Ovary (tissue), 7 donors: ENCODE measurements at regions not wholly inside any gene's neighbourhood (a gene's known extent, or its start where the extent isn't known, plus 50 kb on each side); places are given as distances from the start of the nearest gene placed in this dataset.

ENCODE experiments used
- DNase-seq, 5 donors: peaks; one replicate each; pipeline ENCODE4 v3.0.0-alpha.2; 2019 to 2020
- H3K27ac ChIP-seq, 2 donors: fragments of 200-600 bp; one replicate each; pipeline versions ENCODE4 v1.5.1 to v1.8.0; 2019 to 2022
- H3K27me3 ChIP-seq: fragments of 200-600 bp; one replicate; pipeline ENCODE4 v1.8.0; 2022
- H3K36me3 ChIP-seq: fragments of 200-600 bp; sonication (generic); one replicate; pipeline ENCODE4 v1.5.1; 2019
- H3K4me1 ChIP-seq: one replicate; pipeline ENCODE4 v1.8.1; 2013; ENCODE audit warnings: mild to moderate bottlenecking, moderate library complexity; ENCODE audit not compliant: insufficient read depth
- H3K4me3 ChIP-seq: fragments of 200-600 bp; sonication (generic); one replicate; pipeline ENCODE4 v1.5.1; 2017
- H3K9me3 ChIP-seq, 2 donors: fragments of 200-600 bp in 1 of 2; sonication (generic) in 1 of 2; one replicate each; pipeline versions ENCODE4 v1.5.1 to v1.8.1; 2013 to 2019; ENCODE audit warnings: mild to moderate bottlenecking in 1 of 2, moderate library complexity in 1 of 2
- EP300 ChIP-seq: sonication (generic); formaldehyde crosslinking; IDR thresholded peaks from one replicate; pipeline ENCODE4 v1.6.1; 2017; ENCODE audit warnings: antibody characterized with exemption
- POLR2A ChIP-seq: fragments of 450-650 bp; IDR thresholded peaks from one replicate; pipeline ENCODE4 v1.6.1; 2017; ENCODE audit warnings: antibody characterized with exemption, mild to moderate bottlenecking, moderate library complexity
- WGBS, 3 donors: extraction: QIAGEN DNeasy Blood & Tissue Kit in 1 of 3; methylation state at CpG; one replicate each; pipeline versions ENCODE4 v1.1.5 to v1.1.7; 2013 to 2017; 5-methylcytosine and 5-hydroxymethylcytosine counted together
- intact Hi-C, 4 donors: fragments of 100-400 bp; cut with DNase I; formaldehyde crosslinking; loops; one replicate each; pipeline versions ENCODE4 v1.11.0 to v1.15.1; 2022 to 2023
- TF ChIP-seq, protein P1 (sequence below), 3 donors: fragments of 450-650 bp in 2 of 3; fragments of 200-600 bp in 1 of 3; IDR thresholded peaks; one replicate each; pipeline versions ENCODE4 v1.5.1 to v1.8.0; 2016 to 2022; ENCODE audit warnings: antibody characterized with exemption in 3 of 3, mild to moderate bottlenecking in 1 of 3
- donor health status: DM: no; HTN: no; CAD: no; lungs with moderate emphysema.
- donor health status: DM: no; HTN: no; CAD: no.
- donor health status: Bipolar disorder and iron deficiency.
- donor health status: DM: no; HTN: no; CAD: no.
- donor health status: DM: yes; HTN: yes; CAD: no.

DNA sequence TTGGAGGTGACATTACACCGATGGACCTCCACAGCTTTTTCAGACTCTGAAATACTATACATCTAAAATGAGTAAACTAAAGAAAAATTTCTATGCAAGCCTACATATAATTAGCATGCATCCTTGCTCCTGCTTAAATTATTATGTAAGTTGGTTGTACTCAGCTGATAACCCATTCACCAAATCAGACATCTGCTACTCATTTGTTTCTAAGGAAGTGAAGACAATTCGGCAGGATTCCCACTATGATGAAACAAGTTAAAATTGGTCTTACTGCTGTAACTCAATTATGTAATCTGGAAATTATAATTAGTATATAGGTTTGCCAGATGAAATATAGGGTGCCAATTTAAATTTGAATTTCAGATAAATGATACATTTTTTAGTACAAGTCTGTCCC lies 59.5 kb upstream of the FGF13 start:
- Histone ChIP-seq H3K36me3 (no peaks in the 10 kb centered on the region), H3K27ac (no peak overlapping the region), H3K9me3 (no peaks in the 10 kb centered on the region), H3K4me1 (no peaks in the 10 kb centered on the region), H3K4me3 (no peak overlapping the region), H3K27me3 (no peaks in the 10 kb centered on the region)
- 70 to 79% (median 75%) methylated on average over 2 of the region's 2 CpGs for WGBS, 3 donors
- TF ChIP-seq, protein P1, sequence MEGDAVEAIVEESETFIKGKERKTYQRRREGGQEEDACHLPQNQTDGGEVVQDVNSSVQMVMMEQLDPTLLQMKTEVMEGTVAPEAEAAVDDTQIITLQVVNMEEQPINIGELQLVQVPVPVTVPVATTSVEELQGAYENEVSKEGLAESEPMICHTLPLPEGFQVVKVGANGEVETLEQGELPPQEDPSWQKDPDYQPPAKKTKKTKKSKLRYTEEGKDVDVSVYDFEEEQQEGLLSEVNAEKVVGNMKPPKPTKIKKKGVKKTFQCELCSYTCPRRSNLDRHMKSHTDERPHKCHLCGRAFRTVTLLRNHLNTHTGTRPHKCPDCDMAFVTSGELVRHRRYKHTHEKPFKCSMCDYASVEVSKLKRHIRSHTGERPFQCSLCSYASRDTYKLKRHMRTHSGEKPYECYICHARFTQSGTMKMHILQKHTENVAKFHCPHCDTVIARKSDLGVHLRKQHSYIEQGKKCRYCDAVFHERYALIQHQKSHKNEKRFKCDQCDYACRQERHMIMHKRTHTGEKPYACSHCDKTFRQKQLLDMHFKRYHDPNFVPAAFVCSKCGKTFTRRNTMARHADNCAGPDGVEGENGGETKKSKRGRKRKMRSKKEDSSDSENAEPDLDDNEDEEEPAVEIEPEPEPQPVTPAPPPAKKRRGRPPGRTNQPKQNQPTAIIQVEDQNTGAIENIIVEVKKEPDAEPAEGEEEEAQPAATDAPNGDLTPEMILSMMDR (IDR thresholded peaks at IDR 0.05), result no peak
- no peak for TF ChIP-seq EP300
- TF ChIP-seq POLR2A, result no peak
- DNase-seq, result no peak
- intact Hi-C loops, result no loop called here

DNA sequence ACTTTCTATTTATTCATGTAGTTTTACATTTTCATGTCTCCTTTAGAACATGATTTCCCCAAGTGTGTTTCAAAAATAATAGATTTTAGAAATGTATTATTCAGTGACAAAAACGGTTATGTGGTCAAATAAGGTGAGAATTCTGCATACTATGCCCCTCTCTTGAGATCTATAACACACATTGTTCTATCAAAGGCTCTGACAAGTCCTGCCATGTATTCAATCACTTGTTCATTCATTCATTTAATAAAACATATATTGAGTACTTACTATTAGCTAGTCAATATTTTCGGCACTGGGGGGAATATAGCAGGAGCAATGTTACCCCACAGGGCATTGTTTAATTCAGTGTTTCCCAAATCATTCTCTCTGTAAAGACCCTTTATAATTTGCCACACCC lies 58.4 kb upstream of the FGF13 start:
- intact Hi-C loops, result no loop called here

GRCh38 chrX:138765051-138765450 lies 53.5 kb upstream of the FGF13 start:
- H3K4me1 ChIP-seq, result no peaks in the 10 kb centered on the region
- intact Hi-C loops, result no loop called here
- no peak for DNase-seq
- TF ChIP-seq EP300 (no peak), POLR2A (no peak)
- TF ChIP-seq, protein P1 (IDR thresholded peaks at IDR 0.05), result no peak
- H3K36me3 ChIP-seq, result no peaks in the 10 kb centered on the region
- H3K27ac ChIP-seq, result no peak overlapping the region
- no peak overlapping the region for H3K4me3 ChIP-seq
- WGBS, 3 donors, result 60 to 63% (median 62%) methylated on average over 1 of the region's 1 CpG
- H3K27me3 ChIP-seq, result no peaks in the 10 kb centered on the region
- H3K9me3 ChIP-seq, result no peaks in the 10 kb centered on the region

More for the DNA sequence above, 58.4 kb upstream of the FGF13 start:
- Histone ChIP-seq H3K36me3 (no peaks in the 10 kb centered on the region), H3K27ac (no peak overlapping the region), H3K4me3 (no peak overlapping the region), H3K9me3 (no peaks in the 10 kb centered on the region), H3K4me1 (no peaks in the 10 kb centered on the region), H3K27me3 (no peaks in the 10 kb centered on the region)
- no peak for DNase-seq
- WGBS, 3 donors, result 64% methylated on average over 2 of the region's 2 CpGs
- TF ChIP-seq POLR2A, result no peak
- no peak for TF ChIP-seq EP300
- TF ChIP-seq, protein P1 (IDR thresholded peaks at IDR 0.05), result no peak

DNA sequence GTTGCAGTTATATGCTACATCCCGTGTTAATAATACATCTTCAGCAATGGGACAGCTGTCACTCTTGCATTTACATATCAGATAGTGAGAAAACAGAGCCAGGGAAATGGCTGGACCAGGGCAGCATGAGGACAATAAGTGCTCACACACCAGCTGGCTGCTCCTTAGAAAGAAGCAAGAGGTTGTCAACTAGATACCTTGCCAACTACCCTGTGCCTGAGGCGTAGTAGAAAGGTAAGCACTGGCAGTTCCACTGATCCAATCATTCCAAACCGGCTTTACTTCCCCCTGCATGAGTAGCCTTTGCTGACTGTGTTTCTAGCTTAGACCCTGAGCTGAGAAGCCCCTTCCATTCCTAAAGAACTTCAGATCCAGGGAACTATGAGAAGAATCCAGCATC lies 52.2 kb upstream of the FGF13 start:
- no peaks in the 10 kb centered on the region for H3K36me3 ChIP-seq
- H3K9me3 ChIP-seq, result no peaks in the 10 kb centered on the region
- H3K4me3 ChIP-seq, result no peak overlapping the region
- no peaks in the 10 kb centered on the region for H3K27me3 ChIP-seq
- intact Hi-C loops, result no loop called here
- TF ChIP-seq, protein P1 (IDR thresholded peaks at IDR 0.05), result no peak
- DNase-seq, result no peak
- H3K27ac ChIP-seq, result no peak overlapping the region
- 63 to 67% (median 65%) methylated on average over 3 of the region's 3 CpGs for WGBS, 3 donors
- no peaks in the 10 kb centered on the region for H3K4me1 ChIP-seq

DNA sequence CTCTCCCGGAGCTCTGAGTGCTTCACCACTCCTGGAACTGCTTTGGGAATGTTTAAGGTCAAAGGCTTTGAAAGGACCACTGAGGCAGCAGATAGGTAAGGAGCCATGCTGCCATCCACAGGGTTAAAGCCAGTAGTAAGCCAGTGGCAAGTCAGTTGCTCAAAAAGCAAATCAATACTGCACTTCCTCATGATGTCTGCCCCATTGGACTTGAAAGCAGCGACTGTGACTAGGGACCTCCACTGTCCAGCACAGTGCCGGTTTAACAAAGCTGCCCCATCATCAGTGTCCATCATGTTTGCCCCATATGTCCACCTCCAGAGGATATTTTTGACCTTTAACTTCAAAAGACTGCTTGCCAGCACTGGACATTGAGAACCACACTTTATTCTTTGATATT lies 49.9 kb upstream of the FGF13 start:
- Histone ChIP-seq H3K27ac (no peak overlapping the region), H3K27me3 (no peaks in the 10 kb centered on the region), H3K4me3 (no peak overlapping the region), H3K4me1 (no peaks in the 10 kb centered on the region), H3K9me3 (no peaks in the 10 kb centered on the region), H3K36me3 (no peaks in the 10 kb centered on the region)
- no peak for DNase-seq
- TF ChIP-seq EP300 (no peak), POLR2A (no peak)
- TF ChIP-seq, protein P1 (IDR thresholded peaks at IDR 0.05), result no peak
- WGBS, 3 donors, result 70 to 74% (median 71%) methylated on average over 3 of the region's 3 CpGs
- intact Hi-C loops, result no loop called here
